GM21526 (cell line): ENCODE measurements at regions not wholly inside any gene's neighbourhood (a gene's known extent, or its start where the extent isn't known, plus 50 kb on each side); places are given as distances from the start of the nearest gene placed in this dataset.

ENCODE experiments used
- ATAC-seq: cut with Tn5 transposase; IDR thresholded peaks from one replicate; pipeline ENCODE4 v1.9.1; 2021; ENCODE audit warnings: moderate library complexity; ENCODE audit not compliant: unreplicated experiment, low FRiP score

GRCh38 chr4:176565049-176565448, 227.7 kb downstream of the VEGFC start:
- ATAC-seq = no peak

DNA sequence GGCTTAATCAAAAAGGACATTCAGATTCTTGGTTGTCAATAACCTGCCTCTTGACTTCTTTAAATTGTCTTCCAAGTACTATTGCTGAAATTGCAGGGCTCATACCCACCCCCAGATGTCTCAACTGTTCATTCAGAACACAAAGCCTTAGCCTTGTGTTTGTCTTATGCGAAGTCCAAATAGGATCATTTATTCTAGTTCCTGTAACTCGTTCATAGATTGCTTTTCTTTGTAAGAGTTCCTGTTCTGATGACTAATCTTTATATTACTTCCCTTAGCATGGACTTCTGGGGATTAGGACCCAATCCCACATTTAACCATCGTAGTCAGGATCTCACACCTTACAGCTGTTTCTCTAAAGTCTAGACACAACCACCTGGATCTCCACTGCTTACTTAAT, 226.0 kb downstream of the VEGFC start:
- ATAC-seq = no peak

DNA sequence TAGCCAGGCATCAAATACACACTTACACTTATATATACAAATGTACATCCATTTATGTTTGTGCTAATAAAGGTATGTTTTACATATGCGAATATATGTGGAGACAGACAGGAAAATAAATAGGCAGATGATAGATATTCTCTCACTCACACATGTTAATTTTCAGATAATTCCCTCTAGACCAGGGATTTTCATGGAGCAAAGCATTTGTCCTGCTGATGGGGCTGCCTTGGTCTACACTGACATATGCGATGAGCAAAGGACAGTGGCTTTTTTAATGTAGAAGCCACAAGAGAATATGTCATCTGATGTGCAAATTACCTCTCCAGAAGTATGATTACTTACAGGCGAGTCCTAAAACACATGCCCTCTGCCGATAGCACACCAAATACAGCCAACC, 224.5 kb downstream of the VEGFC start:
- ATAC-seq = no peak

- no peak for ATAC-seq
Measured at GRCh38 chr4:176569301-176569700, 223.4 kb downstream of the VEGFC start.

DNA sequence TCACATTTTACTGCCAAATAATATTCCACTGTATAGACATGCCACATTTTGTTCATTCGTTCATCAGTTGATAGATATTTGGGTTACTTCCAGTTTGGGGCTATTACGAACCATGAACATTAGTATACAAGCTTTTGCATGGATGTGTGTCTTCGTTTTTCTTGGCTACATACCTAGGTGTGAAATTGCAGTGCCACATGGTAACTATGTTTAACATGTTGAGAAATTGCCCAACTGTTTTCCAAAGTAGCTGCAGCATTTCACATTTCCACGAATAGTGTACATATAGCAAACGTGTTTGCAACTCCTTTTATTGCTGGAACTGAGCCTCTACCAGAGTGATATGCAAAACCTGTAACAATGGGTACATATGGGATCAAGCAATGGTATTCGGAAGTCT, 221.5 kb downstream of the VEGFC start:
- ATAC-seq = no peak

GRCh38 chr4:176575141-176575730, 217.5 kb downstream of the VEGFC start:
- no peak for ATAC-seq

DNA sequence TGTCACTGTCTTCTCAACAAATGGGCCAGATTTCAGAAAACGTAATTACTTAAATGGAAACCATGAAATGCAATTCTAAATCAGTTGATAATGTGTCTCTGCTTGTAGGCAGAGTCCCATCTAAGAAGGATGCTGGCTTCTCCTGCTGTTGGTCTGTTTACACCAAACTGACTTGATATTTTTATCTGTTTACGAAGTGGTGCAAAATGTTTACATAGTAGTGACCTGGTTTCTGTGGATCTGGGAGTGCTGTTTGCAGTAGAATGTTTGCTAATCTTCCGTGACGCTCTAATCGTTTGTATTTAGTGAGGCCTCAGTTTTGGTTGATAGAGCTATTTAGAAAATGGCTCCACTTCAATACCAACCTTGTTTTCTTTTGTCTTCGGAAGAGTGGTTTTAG, 213.5 kb downstream of the VEGFC start:
- no peak for ATAC-seq

DNA sequence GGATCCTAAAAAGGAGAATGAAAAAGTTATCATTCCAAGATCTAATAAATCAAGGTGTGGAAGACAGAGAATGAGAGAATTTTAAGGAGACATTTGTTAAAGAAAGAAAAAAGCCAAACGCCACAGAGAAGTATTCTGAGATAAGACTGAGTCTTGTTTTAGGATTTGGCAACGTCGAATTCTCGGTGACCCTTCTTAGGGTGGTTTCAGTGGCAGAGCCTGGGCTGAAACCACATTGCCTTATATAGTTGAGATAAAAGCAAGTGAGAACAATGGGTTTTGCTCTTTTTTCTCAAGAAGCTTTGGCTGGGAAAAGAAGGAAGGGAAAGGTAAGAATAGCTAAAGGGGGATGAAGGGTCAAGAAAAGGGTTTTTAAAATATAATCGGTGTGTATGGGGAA, 209.4 kb downstream of the VEGFC start:
- no peak for ATAC-seq

- ATAC-seq = no peak
Measured at GRCh38 chr4:176584031-176584606, 208.6 kb downstream of the VEGFC start.

- ATAC-seq = no peak
Measured at GRCh38 chr4:176587920-176588319, 204.8 kb downstream of the VEGFC start.

GRCh38 chr4:176588436-176588835, 204.3 kb downstream of the VEGFC start:
- ATAC-seq = no peak

GRCh38 chr4:176592976-176593670, 199.6 kb downstream of the VEGFC start:
- ATAC-seq = no peak

GRCh38 chr4:176593943-176594342, 198.8 kb downstream of the VEGFC start:
- ATAC-seq = no peak

- ATAC-seq = no peak
Measured at GRCh38 chr4:176595257-176595656, 197.5 kb downstream of the VEGFC start.

GRCh38 chr4:176601124-176601523, 191.6 kb downstream of the VEGFC start:
- ATAC-seq = no peak

- ATAC-seq = no peak
Measured at GRCh38 chr4:176607807-176608206, 184.9 kb downstream of the VEGFC start.

DNA sequence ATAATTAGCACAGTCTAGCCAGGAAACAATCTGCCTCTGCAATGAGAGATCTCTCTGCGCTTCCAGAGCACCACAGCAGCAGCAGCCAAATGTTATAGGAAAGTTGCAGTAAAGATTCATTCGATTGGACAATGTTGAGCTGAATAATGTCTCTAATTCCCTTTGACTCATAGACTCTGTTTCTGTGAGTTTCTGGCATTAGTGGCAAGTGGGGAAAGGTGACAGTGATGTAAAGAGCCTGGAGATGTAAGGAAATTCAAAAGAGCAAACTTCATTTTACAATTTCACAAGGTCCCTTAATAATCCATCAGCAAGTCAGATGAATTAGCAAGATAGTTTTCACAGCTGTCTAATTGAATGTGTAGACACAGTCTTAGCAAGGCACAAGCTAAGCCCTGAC, 184.4 kb downstream of the VEGFC start:
- no peak for ATAC-seq

GRCh38 chr4:176610594-176610993, 182.1 kb downstream of the VEGFC start:
- ATAC-seq = no peak

DNA sequence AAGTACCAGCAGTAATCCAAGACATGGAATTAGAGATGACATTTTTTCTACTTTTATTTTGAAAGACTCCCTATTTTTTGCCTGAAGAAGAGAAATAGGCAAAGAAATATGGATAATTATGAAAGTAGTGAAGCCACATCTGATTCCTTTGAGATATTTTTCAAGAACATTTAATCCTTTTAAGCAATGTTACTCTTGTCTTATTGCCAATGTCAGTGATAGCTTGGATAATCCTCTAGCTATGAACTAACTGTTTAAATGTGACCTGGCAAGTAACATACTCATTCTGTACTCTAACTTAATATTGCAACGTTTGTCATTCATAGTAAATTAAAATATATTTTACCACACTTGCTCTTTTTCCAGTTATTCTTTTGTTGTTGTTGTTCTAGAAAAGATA, 181.3 kb downstream of the VEGFC start:
- ATAC-seq = no peak

DNA sequence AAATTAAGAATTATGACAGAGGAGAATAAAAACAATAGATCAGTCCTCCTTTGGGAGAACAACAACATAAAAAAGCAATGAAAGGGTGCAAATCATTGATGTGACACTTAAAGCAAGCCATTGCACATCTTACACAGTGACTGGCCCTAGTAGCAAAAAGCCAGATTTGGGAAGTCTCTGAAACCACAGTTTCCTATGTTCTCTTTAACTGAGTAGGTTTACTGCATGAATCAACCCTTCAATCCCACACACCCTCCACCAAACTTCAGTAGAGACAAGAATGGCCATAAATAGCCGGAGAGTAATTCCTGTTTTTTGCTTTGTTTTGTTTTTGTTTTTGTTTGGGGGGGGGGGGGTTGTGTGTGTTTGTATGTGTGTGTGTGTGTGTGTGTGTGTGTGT, 180.8 kb downstream of the VEGFC start:
- no peak for ATAC-seq

- no peak for ATAC-seq
Measured at GRCh38 chr4:176614793-176615192, 177.9 kb downstream of the VEGFC start.

- no peak for ATAC-seq
Measured at GRCh38 chr4:176616151-176616550, 176.6 kb downstream of the VEGFC start.
